K562 (cell line): ENCODE measurements at regions not wholly inside any gene's neighbourhood (a gene's known extent, or its start where the extent isn't known, plus 50 kb on each side); places are given as distances from the start of the nearest gene placed in this dataset.

Source experiments
- ATAC-seq: fragments of 200-7000 bp; cut with Tn5 transposase; 3 replicates; pipeline ENCODE4 v1.9.1; 2020; ENCODE audit warnings: moderate library complexity
- BruUV-seq: library from RNA; stranded (reverse); fragments of 400-500 nt; replicated peaks from 2 replicates; lab custom pipeline; 2021; lab: Mats Ljungman, UMichigan
- CTCF ChIA-PET: fragments of 300-600 bp; formaldehyde crosslinking; extraction: SDS; loops from one replicate; lab custom pipeline; 2021; ENCODE audit warnings: low intra/inter-chr PET ratio; lab: Yijun Ruan, JAX
- POLR2A ChIA-PET: fragments of 300-600, 350-650 bp; sonication (Branson Sonifier 250); formaldehyde crosslinking; extraction: SDS; loops from one replicate; lab custom pipeline; 2021; ENCODE audit warnings: antibody characterized with exemption, inconsistent platforms; lab: Yijun Ruan, JAX
- DNase-seq, 4 experiments: peaks; one replicate each; pipeline versions ENCODE4 v3.0.0 to v3.0.0-alpha.2; 2011 to 2018; ENCODE audit warnings: low spot score in 3 of 4, mixed read lengths in 3 of 4; ENCODE audit errors: extremely low read depth in 1 of 4
- FAIRE-seq: peaks from 2 replicates; lab custom pipeline; 2011; peaks lifted over from hg19 to GRCh38; lab: Jason Lieb, UNC
- H2AFZ ChIP-seq: 2 replicates; pipeline ENCODE4 v1.6.0; 2011; ENCODE audit warnings: low read depth, low read length, control low read depth, inconsistent platforms
- H3K27ac ChIP-seq: fragments of 200-600 bp; 3 replicates; pipeline ENCODE4 v1.8.0; 2011; ENCODE audit warnings: low read depth, mild to moderate bottlenecking, control low read depth, inconsistent platforms, low read length, moderate library complexity, mixed read lengths; ENCODE audit errors: extremely low read depth
- H3K27me3 ChIP-seq, 2 experiments: fragments of 300-600 bp in 1 of 2; 2 replicates in 1 of 2; 3 replicates in 1 of 2; pipeline versions ENCODE4 v1.6.0 to v1.8.0; 2011; ENCODE audit warnings: inconsistent platforms in 2 of 2, low read length in 2 of 2, mild to moderate bottlenecking in 1 of 2, mixed read lengths in 1 of 2, moderate library complexity in 1 of 2; ENCODE audit not compliant: control insufficient read depth in 2 of 2, insufficient read depth in 2 of 2
- H3K36me3 ChIP-seq: fragments of 300-600 bp; 3 replicates; pipeline ENCODE4 v1.8.0; 2011; ENCODE audit warnings: mild to moderate bottlenecking, low read length, inconsistent platforms; ENCODE audit not compliant: control insufficient read depth, insufficient read depth
- H3K4me1 ChIP-seq, 2 experiments: fragments of 200-600 bp in 1 of 2; replicated peaks in 1 of 2; 2 replicates in 1 of 2; 3 replicates in 1 of 2; pipeline versions ENCODE4 v1.5.1 to v1.8.0; 2011; ENCODE audit warnings: inconsistent platforms in 2 of 2, low read length in 2 of 2, mild to moderate bottlenecking in 1 of 2, mixed read lengths in 1 of 2, moderate library complexity in 1 of 2; ENCODE audit not compliant: control insufficient read depth in 2 of 2, insufficient read depth in 2 of 2
- H3K4me2 ChIP-seq: 2 replicates; pipeline ENCODE4 v1.6.1; 2011; ENCODE audit warnings: low read length, control low read depth, inconsistent platforms, mixed read lengths; ENCODE audit not compliant: insufficient read depth
- H3K4me3 ChIP-seq: fragments of 200-600 bp; sonication (generic), shearing (Covaris generic); 2 replicates; pipeline ENCODE4 v1.5.1; 2016; ENCODE audit warnings: control low read depth, inconsistent platforms
- H3K79me2 ChIP-seq: fragments of 200-600 bp; 3 replicates; pipeline ENCODE4 v1.8.0; 2011; ENCODE audit warnings: low read length, inconsistent platforms; ENCODE audit not compliant: control insufficient read depth, insufficient read depth
- H3K9ac ChIP-seq, 2 experiments: 2 replicates each; pipeline versions ENCODE4 v1.6.0 to v1.6.1; 2011; ENCODE audit warnings: low read depth in 2 of 2, low read length in 2 of 2, control low read depth in 1 of 2, inconsistent platforms in 1 of 2, mild to moderate bottlenecking in 1 of 2, mixed read lengths in 1 of 2; ENCODE audit not compliant: insufficient read depth in 1 of 2
- H3K9me1 ChIP-seq: one replicate; pipeline ENCODE4 v1.6.0; 2011; ENCODE audit warnings: inconsistent platforms, mild to moderate bottlenecking, low read length, moderate library complexity; ENCODE audit not compliant: control insufficient read depth, insufficient read depth
- H3K9me3 ChIP-seq: replicated peaks from 2 replicates; pipeline ENCODE4 v1.5.1; 2011; ENCODE audit warnings: low read depth, low read length, inconsistent platforms; ENCODE audit not compliant: control insufficient read depth, insufficient read depth
- H4K20me1 ChIP-seq: replicated peaks from 2 replicates; pipeline ENCODE4 v1.6.1; 2011; ENCODE audit warnings: low read length, inconsistent platforms, mixed read lengths; ENCODE audit not compliant: control insufficient read depth, insufficient read depth
- CBX2 ChIP-seq: fragments of 200-600 bp; sonication (generic); IDR thresholded peaks from one replicate; pipeline ENCODE4 v1.6.1; 2012; ENCODE audit warnings: mild to moderate bottlenecking, low read length, inconsistent platforms; ENCODE audit not compliant: insufficient read depth, poor library complexity, severe bottlenecking
- EGR1 ChIP-seq: fragments of 450-650 bp; conservative IDR thresholded peaks from 2 replicates; pipeline ENCODE4 v1.6.1; 2017; ENCODE audit warnings: mild to moderate bottlenecking
- HDAC8 ChIP-seq: fragments of 450-650 bp; IDR thresholded peaks from 2 replicates; pipeline ENCODE4 v1.6.1; 2016; ENCODE audit warnings: mild to moderate bottlenecking, missing genetic modification characterization, moderate library complexity, missing compliant biosample characterization
- HDGF ChIP-seq: fragments of 450-650 bp; IDR thresholded peaks from 2 replicates; pipeline ENCODE4 v1.6.1; 2016
- KDM2B ChIP-seq: fragments of 250-450 bp; sonication (Bioruptor Pico); IDR thresholded peaks from 2 replicates; pipeline ENCODE4 v1.8.0; 2021; ENCODE audit warnings: mild to moderate bottlenecking, moderate library complexity
- MYC ChIP-seq, 2 experiments: fragments of 250-450 bp in 1 of 2; sonication (Bioruptor Pico) in 1 of 2; IDR thresholded peaks; 2 replicates each; pipeline versions ENCODE4 v1.5.1 to v1.6.1; 2012 to 2021; ENCODE audit warnings: low read depth in 2 of 2, borderline replicate concordance in 1 of 2, improper control_type of control experiment in 1 of 2, low read length in 1 of 2, mild to moderate bottlenecking in 1 of 2, moderate library complexity in 1 of 2
- SOX6 ChIP-seq: fragments of 450-650 bp; IDR thresholded peaks from 2 replicates; pipeline ENCODE4 v1.6.1; 2014; ENCODE audit warnings: mild to moderate bottlenecking
- SREBF2 ChIP-seq: sonication (generic); formaldehyde crosslinking; IDR thresholded peaks from 2 replicates; pipeline ENCODE4 v1.4.0; 2020; ENCODE audit warnings: mild to moderate bottlenecking, missing genetic modification reagents
- ZNF212 ChIP-seq: fragments of 450-650 bp; formaldehyde crosslinking; IDR thresholded peaks from 2 replicates; pipeline ENCODE4 v1.4.0; 2020; ENCODE audit warnings: mild to moderate bottlenecking
- ZNF584 ChIP-seq: fragments of 200-800 bp; sonication (Bioruptor generic); IDR thresholded peaks from 2 replicates; pipeline ENCODE4 v1.6.1; 2016; ENCODE audit warnings: low read depth, mild to moderate bottlenecking, missing genetic modification characterization, missing compliant biosample characterization
- ZNF766 ChIP-seq: fragments of 200-800 bp; sonication (Bioruptor generic); conservative IDR thresholded peaks from 2 replicates; pipeline ENCODE4 v1.6.1; 2016; ENCODE audit warnings: missing genetic modification characterization, missing compliant biosample characterization
- WGBS: fragments of 100-300 bp; shearing (Covaris generic); methylation state at CpG from one replicate; pipeline ENCODE4 v1.1.6; 2016; ENCODE audit warnings: low coverage, mixed read lengths; ENCODE audit not compliant: insufficient coverage; ENCODE audit errors: missing lambda C conversion rate; 5-methylcytosine and 5-hydroxymethylcytosine counted together
- in situ Hi-C: fragments of 300-500 bp; cut with MboI; formaldehyde crosslinking; loops from 4 replicates; pipeline ENCODE4 v1.15.0; 2018; ENCODE audit warnings: inconsistent platforms, mixed read lengths
- intact Hi-C: fragments of 100-400 bp; cut with micrococcal nuclease; formaldehyde crosslinking; loops from 2 replicates; pipeline ENCODE4 v1.14.2; 2022
- TF ChIP-seq, protein P1 (sequence below), 2 experiments: fragments of 450-650 bp in 1 of 2; sonication (generic) in 1 of 2; formaldehyde crosslinking; conservative IDR thresholded peaks; 2 replicates each; pipeline versions ENCODE4 v1.4.0 to v1.8.1; 2020 to 2022; ENCODE audit warnings: mild to moderate bottlenecking in 1 of 2, missing genetic modification reagents in 1 of 2
- TF ChIP-seq, protein P2 (sequence below): fragments of 450-650 bp; IDR thresholded peaks from 2 replicates; pipeline ENCODE4 v1.6.1; 2016; ENCODE audit warnings: missing biosample characterization, missing genetic modification characterization
- TF ChIP-seq, protein P3 (sequence below): IDR thresholded peaks from 2 replicates; pipeline ENCODE4 v1.6.1; 2012; ENCODE audit warnings: low read depth, low read length, improper control_type of control experiment, borderline replicate concordance
- TF ChIP-seq, protein P4 (sequence below): IDR thresholded peaks from 2 replicates; pipeline ENCODE4 v1.6.1; 2011; ENCODE audit warnings: borderline replicate concordance, low read depth, mild to moderate bottlenecking, moderate library complexity, low read length; ENCODE audit not compliant: insufficient read depth, poor library complexity, severe bottlenecking
- TF ChIP-seq, protein P5 (sequence below): fragments of 250-450 bp; sonication (Bioruptor Pico); IDR thresholded peaks from 2 replicates; pipeline ENCODE4 v1.8.0; 2021; ENCODE audit warnings: mild to moderate bottlenecking, moderate library complexity

DNA sequence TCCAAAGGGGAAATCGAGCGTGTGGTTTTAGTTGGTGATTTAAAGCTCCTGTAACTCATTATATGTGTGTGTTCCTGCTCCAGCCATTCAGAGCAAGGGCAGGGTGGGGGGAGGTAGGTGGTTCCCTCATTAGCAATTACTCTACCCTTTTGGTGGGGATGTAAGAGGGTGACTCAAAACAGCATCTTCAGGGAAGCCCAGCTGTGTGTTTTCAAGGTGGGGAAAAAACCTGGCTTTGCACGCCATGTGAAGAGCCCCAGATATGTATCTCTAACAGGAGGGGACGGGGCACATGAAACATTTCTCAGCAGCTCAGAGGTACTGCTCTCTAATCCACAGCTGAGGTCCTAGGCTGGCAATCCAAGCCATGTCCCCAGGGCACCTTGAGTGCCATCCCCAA is 241.3 kb upstream of the ZFHX3 start:
- H3K27ac ChIP-seq: no peak overlapping the region
- no peak for TF ChIP-seq ZNF766 (CRISPR knock-in tag)
- TF ChIP-seq ZNF584: no peak
- TF ChIP-seq, protein P1, sequence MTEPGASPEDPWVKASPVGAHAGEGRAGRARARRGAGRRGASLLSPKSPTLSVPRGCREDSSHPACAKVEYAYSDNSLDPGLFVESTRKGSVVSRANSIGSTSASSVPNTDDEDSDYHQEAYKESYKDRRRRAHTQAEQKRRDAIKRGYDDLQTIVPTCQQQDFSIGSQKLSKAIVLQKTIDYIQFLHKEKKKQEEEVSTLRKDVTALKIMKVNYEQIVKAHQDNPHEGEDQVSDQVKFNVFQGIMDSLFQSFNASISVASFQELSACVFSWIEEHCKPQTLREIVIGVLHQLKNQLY (CRISPR knock-in tag; conservative IDR thresholded peaks at IDR 0.05): no peak
- no peak for TF ChIP-seq SOX6
- no peak for TF ChIP-seq ZNF212 (CRISPR knock-in tag)
- TF ChIP-seq, protein P2, sequence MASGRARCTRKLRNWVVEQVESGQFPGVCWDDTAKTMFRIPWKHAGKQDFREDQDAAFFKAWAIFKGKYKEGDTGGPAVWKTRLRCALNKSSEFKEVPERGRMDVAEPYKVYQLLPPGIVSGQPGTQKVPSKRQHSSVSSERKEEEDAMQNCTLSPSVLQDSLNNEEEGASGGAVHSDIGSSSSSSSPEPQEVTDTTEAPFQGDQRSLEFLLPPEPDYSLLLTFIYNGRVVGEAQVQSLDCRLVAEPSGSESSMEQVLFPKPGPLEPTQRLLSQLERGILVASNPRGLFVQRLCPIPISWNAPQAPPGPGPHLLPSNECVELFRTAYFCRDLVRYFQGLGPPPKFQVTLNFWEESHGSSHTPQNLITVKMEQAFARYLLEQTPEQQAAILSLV (tag): no peak
- no peak for TF ChIP-seq SREBF2
- no peak for TF ChIP-seq HDGF
- TF ChIP-seq HDAC8: no peak
- no peak for TF ChIP-seq EGR1
- TF ChIP-seq KDM2B (CRISPR knock-in tag): no peak
- TF ChIP-seq, protein P3, sequence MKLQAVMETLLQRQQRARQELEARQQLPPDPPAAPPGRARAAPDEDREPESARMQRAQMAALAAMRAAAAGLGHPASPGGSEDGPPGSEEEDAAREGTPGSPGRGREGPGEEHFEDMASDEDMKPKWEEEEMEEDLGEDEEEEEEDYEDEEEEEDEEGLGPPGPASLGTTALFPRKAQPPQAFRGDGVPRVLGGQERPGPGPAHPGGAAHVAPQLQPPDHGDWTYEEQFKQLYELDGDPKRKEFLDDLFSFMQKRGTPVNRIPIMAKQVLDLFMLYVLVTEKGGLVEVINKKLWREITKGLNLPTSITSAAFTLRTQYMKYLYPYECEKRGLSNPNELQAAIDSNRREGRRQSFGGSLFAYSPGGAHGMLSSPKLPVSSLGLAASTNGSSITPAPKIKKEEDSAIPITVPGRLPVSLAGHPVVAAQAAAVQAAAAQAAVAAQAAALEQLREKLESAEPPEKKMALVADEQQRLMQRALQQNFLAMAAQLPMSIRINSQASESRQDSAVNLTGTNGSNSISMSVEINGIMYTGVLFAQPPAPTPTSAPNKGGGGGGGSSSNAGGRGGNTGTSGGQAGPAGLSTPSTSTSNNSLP: no peak
- TF ChIP-seq, protein P4, sequence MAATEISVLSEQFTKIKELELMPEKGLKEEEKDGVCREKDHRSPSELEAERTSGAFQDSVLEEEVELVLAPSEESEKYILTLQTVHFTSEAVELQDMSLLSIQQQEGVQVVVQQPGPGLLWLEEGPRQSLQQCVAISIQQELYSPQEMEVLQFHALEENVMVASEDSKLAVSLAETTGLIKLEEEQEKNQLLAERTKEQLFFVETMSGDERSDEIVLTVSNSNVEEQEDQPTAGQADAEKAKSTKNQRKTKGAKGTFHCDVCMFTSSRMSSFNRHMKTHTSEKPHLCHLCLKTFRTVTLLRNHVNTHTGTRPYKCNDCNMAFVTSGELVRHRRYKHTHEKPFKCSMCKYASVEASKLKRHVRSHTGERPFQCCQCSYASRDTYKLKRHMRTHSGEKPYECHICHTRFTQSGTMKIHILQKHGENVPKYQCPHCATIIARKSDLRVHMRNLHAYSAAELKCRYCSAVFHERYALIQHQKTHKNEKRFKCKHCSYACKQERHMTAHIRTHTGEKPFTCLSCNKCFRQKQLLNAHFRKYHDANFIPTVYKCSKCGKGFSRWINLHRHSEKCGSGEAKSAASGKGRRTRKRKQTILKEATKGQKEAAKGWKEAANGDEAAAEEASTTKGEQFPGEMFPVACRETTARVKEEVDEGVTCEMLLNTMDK: no peak
- TF ChIP-seq, protein P5, sequence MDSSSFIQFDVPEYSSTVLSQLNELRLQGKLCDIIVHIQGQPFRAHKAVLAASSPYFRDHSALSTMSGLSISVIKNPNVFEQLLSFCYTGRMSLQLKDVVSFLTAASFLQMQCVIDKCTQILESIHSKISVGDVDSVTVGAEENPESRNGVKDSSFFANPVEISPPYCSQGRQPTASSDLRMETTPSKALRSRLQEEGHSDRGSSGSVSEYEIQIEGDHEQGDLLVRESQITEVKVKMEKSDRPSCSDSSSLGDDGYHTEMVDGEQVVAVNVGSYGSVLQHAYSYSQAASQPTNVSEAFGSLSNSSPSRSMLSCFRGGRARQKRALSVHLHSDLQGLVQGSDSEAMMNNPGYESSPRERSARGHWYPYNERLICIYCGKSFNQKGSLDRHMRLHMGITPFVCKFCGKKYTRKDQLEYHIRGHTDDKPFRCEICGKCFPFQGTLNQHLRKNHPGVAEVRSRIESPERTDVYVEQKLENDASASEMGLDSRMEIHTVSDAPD (CRISPR knock-in tag): no peak
- no peak for TF ChIP-seq CBX2
- TF ChIP-seq MYC (IDR thresholded peaks at IDR 0.05; ENCODE audit: low read depth, low read length): no peak
- no peak for TF ChIP-seq MYC (CRISPR knock-in tag; IDR thresholded peaks at IDR 0.05; ENCODE audit: borderline replicate concordance, low read depth)

More for the DNA sequence above, 241.3 kb upstream of the ZFHX3 start:
- no peak for FAIRE-seq
- H3K27me3 ChIP-seq: peaks cover 0 to 18% of the 10 kb centered on the region in 2 experiments
- no peak overlapping the region for H3K9ac ChIP-seq
- no peaks in the 10 kb centered on the region for H3K9me1 ChIP-seq
- no peaks in the 10 kb centered on the region for H3K79me2 ChIP-seq
- ATAC-seq: no peak
- H3K4me3 ChIP-seq: no peak overlapping the region
- H3K9me3 ChIP-seq: no peaks in the 10 kb centered on the region
- CTCF ChIA-PET: no interaction called here
- in situ Hi-C loops (no loop called here), intact Hi-C loops (no loop called here)
- H3K4me2 ChIP-seq: no peak overlapping the region
- no peaks in the 10 kb centered on the region for H3K36me3 ChIP-seq
- H3K4me1 ChIP-seq: no peaks in the 10 kb centered on the region
- no peaks in the 10 kb centered on the region for H4K20me1 ChIP-seq
- POLR2A ChIA-PET: no interaction called here
- no peak overlapping the region for H2AFZ ChIP-seq
- no TSS peak for BruUV-seq
- no peak for DNase-seq
- 0% methylated on average over 4 of the region's 4 CpGs for WGBS
